HG03060 (cell line): ENCODE measurements at regions not wholly inside any gene's neighbourhood (a gene's known extent, or its start where the extent isn't known, plus 50 kb on each side); places are given as distances from the start of the nearest gene placed in this dataset.
"Not testable (repeated sequence)": the region's sequence is repeated elsewhere in the genome, so short reads cannot be mapped to it uniquely, and the experiment has no call there.

Experiments
- ATAC-seq: cut with Tn5 transposase; IDR thresholded peaks from one replicate; pipeline ENCODE4 v1.9.1; 2021; ENCODE audit warnings: low read depth, moderate number of reproducible peaks; ENCODE audit not compliant: unreplicated experiment

GRCh38 chr18:64678048-64678447 lies 529.2 kb upstream of the LINC00305 start:
- ATAC-seq: no peak

DNA sequence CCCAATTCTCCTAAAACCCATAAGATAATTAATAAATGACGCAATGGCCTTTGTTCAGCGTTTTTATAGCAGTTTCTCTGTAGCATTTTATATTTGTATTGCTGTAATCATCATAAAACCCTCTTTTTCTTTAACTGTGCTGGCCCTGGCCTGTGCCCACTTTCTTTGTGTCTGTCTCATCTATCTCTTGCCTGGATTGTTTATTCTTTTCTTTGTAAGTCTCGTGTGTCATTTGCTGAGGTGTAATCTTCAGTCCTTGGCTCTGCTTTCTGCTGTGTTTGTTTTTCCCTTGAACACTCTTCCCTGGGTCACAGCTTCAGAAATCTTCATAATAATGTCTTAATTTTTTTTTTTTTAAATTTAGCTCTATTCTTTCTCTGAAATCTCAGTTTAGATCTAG lies 525.8 kb upstream of the LINC00305 start:
- ATAC-seq: no peak

GRCh38 chr18:64671293-64671692 lies 522.4 kb upstream of the LINC00305 start:
- ATAC-seq: not testable (repeated sequence)

DNA sequence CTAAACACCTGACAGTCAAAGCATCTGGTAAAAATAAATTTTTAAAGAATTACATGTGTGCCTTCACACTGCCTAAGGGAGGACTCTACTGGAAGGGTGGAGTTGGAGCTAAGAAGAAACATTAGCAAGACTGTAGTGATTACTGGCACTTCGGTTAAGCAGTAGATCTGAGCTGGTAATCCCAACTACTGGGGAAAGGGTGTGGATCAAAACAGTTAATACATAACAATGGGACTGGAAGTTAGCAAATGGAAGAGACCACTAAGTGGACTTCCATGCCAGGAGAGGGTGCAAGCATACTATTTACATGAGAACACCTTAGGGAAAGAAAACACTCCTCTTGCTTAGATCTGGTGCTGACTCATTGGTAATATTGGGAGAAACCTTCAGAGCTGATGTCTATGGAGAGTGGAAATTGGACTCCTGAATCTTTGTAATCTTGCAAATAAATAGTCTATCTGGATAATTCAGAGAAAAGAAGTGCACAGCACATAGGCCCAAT lies 519.6 kb upstream of the LINC00305 start:
- ATAC-seq: no peak

GRCh38 chr18:64663086-64663485 lies 514.2 kb upstream of the LINC00305 start:
- no peak for ATAC-seq

GRCh38 chr18:64659196-64659595 lies 510.3 kb upstream of the LINC00305 start:
- ATAC-seq: no peak

- ATAC-seq: no peak
Measured at GRCh38 chr18:64653068-64653467, 504.2 kb upstream of the LINC00305 start.

DNA sequence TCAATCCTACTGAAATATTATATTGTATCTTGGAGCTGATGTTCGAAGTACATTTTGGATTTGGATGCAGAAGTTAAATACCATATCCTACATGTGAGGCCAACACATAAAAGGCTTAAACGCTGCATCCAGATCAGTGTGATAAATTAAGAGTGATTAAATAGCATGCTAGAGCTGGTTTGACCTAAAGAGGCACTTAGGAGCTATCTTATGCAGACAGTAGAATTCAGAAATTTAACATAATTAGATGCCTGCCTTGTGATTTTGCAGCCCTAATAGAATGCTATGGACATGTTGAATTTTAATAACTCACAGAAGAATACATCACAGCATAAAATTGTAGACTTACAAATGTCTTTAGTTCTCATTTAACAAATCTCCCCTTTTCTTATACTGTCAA lies 501.2 kb upstream of the LINC00305 start:
- ATAC-seq: no peak

DNA sequence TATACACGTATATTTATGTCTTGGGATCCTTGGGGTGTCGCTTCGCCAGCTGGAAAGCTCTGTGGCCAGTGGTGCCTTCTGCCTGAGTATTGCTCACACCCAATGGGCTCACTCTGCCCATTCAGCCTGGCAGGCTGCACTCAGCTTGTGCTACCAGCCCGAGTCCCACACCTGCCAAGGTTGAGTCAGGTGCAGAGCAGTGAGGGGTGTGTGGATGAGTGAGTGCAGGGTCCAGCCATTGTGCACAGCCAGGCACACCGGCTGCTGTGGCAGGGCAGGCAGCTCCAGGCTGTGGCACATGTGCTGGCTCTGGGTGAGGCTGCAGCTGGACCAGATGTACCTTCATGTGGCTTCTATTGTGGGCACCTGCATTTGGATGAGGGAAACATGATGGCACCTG lies 496.9 kb upstream of the LINC00305 start:
- no peak for ATAC-seq

DNA sequence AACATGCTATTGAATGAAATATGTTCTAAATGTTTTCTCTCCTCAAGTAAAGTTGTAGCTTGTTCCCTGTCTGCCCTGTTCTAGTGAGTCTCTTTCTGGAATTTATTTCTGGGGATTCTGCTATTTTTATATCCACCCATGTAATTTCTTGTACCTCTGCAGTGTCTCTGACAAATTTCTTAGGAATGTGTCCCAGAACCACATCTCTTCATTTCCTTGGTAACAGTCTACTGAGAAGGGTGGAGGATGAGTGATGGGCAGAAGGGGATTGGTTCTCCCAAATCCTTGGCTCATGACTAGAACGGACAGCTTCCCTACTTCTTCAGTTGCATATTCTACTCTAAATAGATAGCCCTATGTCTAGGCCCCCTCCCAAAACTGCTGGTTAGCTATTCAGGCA lies 490.6 kb upstream of the LINC00305 start:
- ATAC-seq: no peak

- ATAC-seq: no peak
Measured at GRCh38 chr18:64620971-64621560, 472.2 kb upstream of the LINC00305 start.

DNA sequence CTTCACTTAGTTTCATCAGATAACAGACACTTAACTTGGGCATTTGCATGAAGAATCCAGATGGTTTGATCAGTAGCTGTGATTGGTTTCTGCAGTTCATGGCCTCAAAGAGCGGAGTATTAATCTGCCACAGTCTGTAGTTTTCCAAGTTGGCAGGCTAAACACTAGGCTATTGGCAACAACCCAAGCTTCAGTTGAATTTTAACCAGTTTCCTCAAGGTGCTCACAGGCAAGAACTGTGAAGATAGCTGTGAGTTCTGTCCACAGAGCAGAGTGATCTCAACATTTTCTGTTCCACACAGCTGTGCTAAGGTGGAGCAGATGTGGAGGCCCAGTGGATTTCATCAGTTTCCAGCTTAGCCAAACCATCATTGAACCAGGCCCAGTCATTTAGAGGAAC lies 469.5 kb upstream of the LINC00305 start:
- no peak for ATAC-seq

DNA sequence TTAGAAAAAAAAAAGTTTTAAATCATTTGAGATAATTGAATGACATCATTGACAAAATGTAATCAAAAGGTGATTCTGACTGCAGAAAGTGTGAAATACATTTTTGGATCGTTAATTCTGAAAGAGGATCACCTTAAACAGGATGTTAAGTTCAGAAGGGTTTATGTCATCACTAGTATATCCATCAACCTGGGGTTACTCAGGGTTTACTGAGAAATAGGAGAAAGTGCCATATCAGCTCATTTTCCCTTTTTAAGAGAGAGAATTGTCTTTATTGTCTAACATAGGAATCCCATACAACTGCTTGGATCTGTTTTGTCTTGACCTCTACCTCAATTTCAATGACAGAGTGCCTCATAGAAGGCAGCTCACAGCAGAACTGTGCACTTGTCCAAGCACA lies 466.1 kb upstream of the LINC00305 start:
- no peak for ATAC-seq

GRCh38 chr18:64614446-64614845 lies 465.6 kb upstream of the LINC00305 start:
- ATAC-seq: no peak

DNA sequence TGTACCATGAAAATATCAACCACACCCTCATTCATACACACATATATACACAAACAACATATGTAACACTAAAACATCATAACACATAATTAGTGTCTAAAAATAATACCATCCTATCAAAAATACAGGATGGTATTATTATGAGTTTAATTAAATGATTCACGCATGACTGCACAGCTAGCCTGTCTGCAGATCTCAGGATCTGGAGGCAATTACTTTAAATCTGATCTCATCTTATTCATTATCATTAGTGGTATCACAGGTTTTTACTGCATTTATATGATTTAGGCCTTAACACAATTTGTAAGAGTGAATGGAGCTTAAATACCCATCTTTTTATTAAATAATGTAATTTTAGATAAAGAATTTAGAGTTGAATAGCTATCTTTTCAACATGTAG lies 443.4 kb upstream of the LINC00305 start:
- no peak for ATAC-seq

GRCh38 chr18:64589000-64589399 lies 440.1 kb upstream of the LINC00305 start:
- no peak for ATAC-seq

DNA sequence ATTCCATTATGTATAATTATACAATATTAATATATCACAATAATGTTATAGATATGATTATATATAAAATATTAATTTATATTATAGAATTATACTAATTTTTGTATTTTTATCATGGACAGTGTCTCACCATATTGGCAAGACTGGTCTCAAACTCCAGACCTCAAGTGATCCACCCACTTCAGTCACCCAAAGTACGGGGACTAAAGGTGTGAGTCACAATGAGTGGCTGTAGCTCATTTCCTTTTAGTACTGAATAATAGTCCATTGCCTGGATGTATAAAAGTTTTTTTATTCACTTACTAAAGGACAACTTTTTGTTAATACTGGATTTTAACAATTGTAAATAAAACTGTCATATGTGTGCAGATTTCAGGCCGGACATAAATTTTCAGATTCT lies 417.6 kb upstream of the LINC00305 start:
- no peak for ATAC-seq

DNA sequence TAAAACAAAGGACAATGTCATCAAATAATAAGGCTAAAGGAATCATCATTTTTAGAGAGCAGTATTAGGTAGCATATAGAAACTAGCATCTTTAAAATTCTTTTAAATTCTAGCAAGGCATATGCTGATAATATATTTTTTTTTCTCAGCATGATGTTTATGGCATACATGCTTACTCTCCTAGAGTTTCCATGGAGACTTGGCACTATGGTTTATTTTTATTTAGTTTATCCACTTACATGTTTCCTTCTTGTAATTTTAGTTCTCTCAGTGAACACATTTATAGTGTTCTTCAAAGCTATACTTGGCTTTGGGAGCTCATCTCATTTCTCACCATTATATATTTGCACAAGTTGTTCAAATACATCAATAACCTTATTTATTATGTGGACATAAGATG lies 413.8 kb upstream of the LINC00305 start:
- ATAC-seq: no peak

DNA sequence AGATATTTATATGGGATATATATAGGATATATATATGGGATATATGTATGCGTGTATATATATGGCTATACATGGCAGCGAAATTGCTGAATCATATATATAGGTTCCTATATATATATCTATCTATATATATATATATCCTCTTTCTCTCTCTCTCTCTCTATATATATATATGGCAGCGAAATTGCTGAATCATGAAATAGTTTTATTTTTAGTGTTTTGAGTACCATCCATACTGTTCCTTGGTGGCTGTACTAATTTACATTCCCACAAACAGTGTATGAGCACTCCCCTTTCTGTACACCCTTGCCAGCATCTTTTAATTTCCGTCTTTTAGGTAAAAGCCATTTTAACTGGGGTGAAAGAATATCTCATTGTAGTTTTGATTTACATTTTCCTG lies 397.6 kb upstream of the LINC00305 start:
- ATAC-seq: no peak

DNA sequence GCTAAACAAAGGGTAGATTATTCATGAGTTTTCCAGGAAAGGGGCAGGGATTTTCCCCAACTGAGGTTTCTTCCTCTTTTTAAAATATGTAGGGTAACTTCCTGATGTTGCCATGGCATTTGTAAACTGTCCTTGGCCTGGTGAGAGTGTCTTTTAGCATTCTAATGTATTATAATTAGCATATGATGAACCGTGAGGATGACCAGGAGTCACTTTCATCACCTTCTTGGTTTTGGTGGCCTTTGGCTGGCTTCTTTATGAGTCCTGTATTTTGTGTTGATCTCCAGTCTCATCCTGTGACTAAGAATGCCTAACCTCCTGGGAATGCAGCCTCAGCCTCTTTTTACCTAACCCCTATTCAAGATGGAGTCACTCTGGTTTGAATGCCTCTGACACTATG lies 391.0 kb upstream of the LINC00305 start:
- ATAC-seq: no peak

DNA sequence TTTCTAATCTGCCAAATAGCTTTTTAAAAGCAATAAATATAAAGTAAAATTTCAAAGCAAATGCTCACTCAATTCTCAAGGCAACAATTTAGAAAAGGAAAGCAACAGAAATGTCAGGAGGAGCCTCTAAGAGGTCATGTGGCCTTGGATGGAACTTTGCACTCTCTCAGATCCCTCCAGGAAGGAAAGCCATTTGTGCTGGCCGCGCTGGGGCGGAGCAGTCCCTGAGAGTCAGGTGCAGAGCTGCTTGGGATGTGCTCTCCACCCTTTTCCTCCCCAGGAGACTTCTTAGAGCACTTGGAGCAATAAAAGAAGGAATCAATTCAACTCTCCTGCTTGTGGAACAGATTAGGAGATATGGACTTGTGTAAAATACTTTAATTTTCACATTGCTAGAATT lies 379.8 kb upstream of the LINC00305 start:
- no peak for ATAC-seq

GRCh38 chr18:64519201-64519600 lies 370.3 kb upstream of the LINC00305 start:
- ATAC-seq: no peak

- no peak for ATAC-seq
Measured at GRCh38 chr18:64518191-64518590, 369.3 kb upstream of the LINC00305 start.
